Testis (tissue), 2 donors: ENCODE measurements at regions not wholly inside any gene's neighbourhood (a gene's known extent, or its start where the extent isn't known, plus 50 kb on each side); places are given as distances from the start of the nearest gene placed in this dataset.

Experiments
- DNase-seq: peaks from one replicate; pipeline ENCODE4 v3.0.0-alpha.2; 2019
- H3K27ac ChIP-seq, 2 donors: fragments of 200-600 bp; sonication (generic); one replicate each; pipeline ENCODE4 v1.5.1; 2019
- H3K27me3 ChIP-seq: fragments of 200-600 bp; sonication (generic); one replicate; pipeline ENCODE4 v1.5.1; 2019
- H3K36me3 ChIP-seq: fragments of 200-600 bp; sonication (generic); one replicate; pipeline ENCODE4 v1.5.1; 2017; ENCODE audit warnings: low read depth; ENCODE audit errors: missing control alignments
- H3K4me1 ChIP-seq: fragments of 200-600 bp; sonication (generic); one replicate; pipeline ENCODE4 v1.5.1; 2019
- H3K4me3 ChIP-seq, 2 donors: fragments of 200-600 bp; sonication (generic); one replicate each; pipeline ENCODE4 v1.5.1; 2017 to 2019
- H3K9me3 ChIP-seq: fragments of 200-600 bp; sonication (generic); one replicate; pipeline ENCODE4 v1.5.1; 2017
- POLR2A ChIP-seq: fragments of 450-650 bp; IDR thresholded peaks from one replicate; pipeline ENCODE4 v1.6.1; 2017; ENCODE audit warnings: antibody characterized with exemption, mild to moderate bottlenecking, moderate library complexity
- WGBS, 2 donors: methylation state at CpG; one replicate each; pipeline ENCODE4 v1.1.5; 2018; 5-methylcytosine and 5-hydroxymethylcytosine counted together
- intact Hi-C: fragments of 100-400 bp; cut with DNase I; formaldehyde crosslinking; loops from one replicate; pipeline ENCODE4 v1.15.1; 2023; ENCODE audit warnings: low total_unique reads
- TF ChIP-seq, protein P1 (sequence below), 3 experiments: fragments of 450-650 bp in 2 of 3; fragments of 200-600 bp in 1 of 3; sonication (generic) in 1 of 3; IDR thresholded peaks; one replicate each; pipeline ENCODE4 v1.5.1; 2016 to 2019; ENCODE audit warnings: antibody characterized with exemption in 3 of 3, mild to moderate bottlenecking in 2 of 3, moderate library complexity in 1 of 3

GRCh38 chr3:118791246-118791645 lies 243.4 kb downstream of the IGSF11 start:
- Histone ChIP-seq H3K36me3 (no peaks in the 10 kb centered on the region), H3K27ac (no peak overlapping the region), H3K9me3 (no peaks in the 10 kb centered on the region), H3K4me3 (no peak overlapping the region), H3K4me1 (no peaks in the 10 kb centered on the region), H3K27me3 (no peaks in the 10 kb centered on the region)
- intact Hi-C loops, result no loop called here
- DNase-seq, result no peak
- TF ChIP-seq, protein P1, sequence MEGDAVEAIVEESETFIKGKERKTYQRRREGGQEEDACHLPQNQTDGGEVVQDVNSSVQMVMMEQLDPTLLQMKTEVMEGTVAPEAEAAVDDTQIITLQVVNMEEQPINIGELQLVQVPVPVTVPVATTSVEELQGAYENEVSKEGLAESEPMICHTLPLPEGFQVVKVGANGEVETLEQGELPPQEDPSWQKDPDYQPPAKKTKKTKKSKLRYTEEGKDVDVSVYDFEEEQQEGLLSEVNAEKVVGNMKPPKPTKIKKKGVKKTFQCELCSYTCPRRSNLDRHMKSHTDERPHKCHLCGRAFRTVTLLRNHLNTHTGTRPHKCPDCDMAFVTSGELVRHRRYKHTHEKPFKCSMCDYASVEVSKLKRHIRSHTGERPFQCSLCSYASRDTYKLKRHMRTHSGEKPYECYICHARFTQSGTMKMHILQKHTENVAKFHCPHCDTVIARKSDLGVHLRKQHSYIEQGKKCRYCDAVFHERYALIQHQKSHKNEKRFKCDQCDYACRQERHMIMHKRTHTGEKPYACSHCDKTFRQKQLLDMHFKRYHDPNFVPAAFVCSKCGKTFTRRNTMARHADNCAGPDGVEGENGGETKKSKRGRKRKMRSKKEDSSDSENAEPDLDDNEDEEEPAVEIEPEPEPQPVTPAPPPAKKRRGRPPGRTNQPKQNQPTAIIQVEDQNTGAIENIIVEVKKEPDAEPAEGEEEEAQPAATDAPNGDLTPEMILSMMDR (IDR thresholded peaks at IDR 0.05), result no peak
- no peak for TF ChIP-seq POLR2A
- 77 to 80% methylated on average over 5 of the region's 5 CpGs for WGBS, 2 donors

- DNase-seq, result no peak
- intact Hi-C loops, result no loop called here
- no peak overlapping the region for H3K27ac ChIP-seq
- WGBS, 2 donors, result 70 to 83% methylated on average over 4 of the region's 4 CpGs
- no peaks in the 10 kb centered on the region for H3K36me3 ChIP-seq
- H3K9me3 ChIP-seq, result no peaks in the 10 kb centered on the region
- TF ChIP-seq, protein P1 (IDR thresholded peaks at IDR 0.05), result no peak
- no peak for TF ChIP-seq POLR2A
- no peaks in the 10 kb centered on the region for H3K4me1 ChIP-seq
- H3K27me3 ChIP-seq, result no peaks in the 10 kb centered on the region
- H3K4me3 ChIP-seq, result no peak overlapping the region
These were observed 242.5 kb downstream of the IGSF11 start for GRCh38 chr3:118792191-118792590.

DNA sequence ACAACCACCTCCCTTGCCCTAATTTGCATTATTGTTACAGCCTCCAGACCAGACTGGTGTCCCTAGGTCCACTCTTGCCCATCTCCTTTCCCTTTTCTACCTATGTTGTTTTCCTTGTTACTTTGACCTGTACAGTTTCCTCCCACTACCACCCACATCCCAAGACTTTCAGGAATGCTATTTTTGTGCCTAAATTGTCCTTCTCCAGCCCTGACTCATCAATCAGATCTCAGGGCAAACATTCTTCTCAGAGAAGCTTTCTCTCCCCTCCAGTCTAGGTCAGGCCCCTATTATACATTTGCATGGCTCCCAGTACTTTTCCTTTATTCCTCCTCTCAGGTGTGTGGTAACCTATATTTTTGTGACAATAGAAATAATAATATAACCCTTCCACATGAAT lies 241.5 kb downstream of the IGSF11 start:
- Histone ChIP-seq H3K4me3 (no peak overlapping the region), H3K27me3 (no peaks in the 10 kb centered on the region), H3K27ac (no peak overlapping the region), H3K9me3 (no peaks in the 10 kb centered on the region), H3K4me1 (no peaks in the 10 kb centered on the region), H3K36me3 (no peaks in the 10 kb centered on the region)
- TF ChIP-seq, protein P1 (IDR thresholded peaks at IDR 0.05), result no peak
- no peak for TF ChIP-seq POLR2A
- no peak for DNase-seq
- intact Hi-C loops, result no loop called here

- no peak overlapping the region for H3K4me3 ChIP-seq
- no peaks in the 10 kb centered on the region for H3K36me3 ChIP-seq
- no peaks in the 10 kb centered on the region for H3K4me1 ChIP-seq
- no peak for TF ChIP-seq POLR2A
- TF ChIP-seq, protein P1 (IDR thresholded peaks at IDR 0.05), result no peak
- H3K27me3 ChIP-seq, result no peaks in the 10 kb centered on the region
- no peak overlapping the region for H3K27ac ChIP-seq
- 84 to 89% methylated on average over 3 of the region's 3 CpGs for WGBS, 2 donors
- no peak for DNase-seq
- intact Hi-C loops, result no loop called here
- no peaks in the 10 kb centered on the region for H3K9me3 ChIP-seq
These were observed 235.3 kb downstream of the IGSF11 start for GRCh38 chr3:118799303-118799702.

- Histone ChIP-seq H3K9me3 (no peaks in the 10 kb centered on the region), H3K27me3 (no peaks in the 10 kb centered on the region), H3K27ac (no peak overlapping the region), H3K4me3 (no peak overlapping the region), H3K36me3 (no peaks in the 10 kb centered on the region), H3K4me1 (no peaks in the 10 kb centered on the region)
- TF ChIP-seq, protein P1 (IDR thresholded peaks at IDR 0.05), result no peak
- TF ChIP-seq POLR2A, result no peak
- no peak for DNase-seq
- 86 to 87% methylated on average over 8 of the region's 8 CpGs for WGBS, 2 donors
- intact Hi-C loops, result no loop called here
These were observed 232.7 kb downstream of the IGSF11 start for GRCh38 chr3:118801899-118802298.
